Uterus (tissue), 3 donors: ENCODE measurements at regions not wholly inside any gene's neighbourhood (a gene's known extent, or its start where the extent isn't known, plus 50 kb on each side); places are given as distances from the start of the nearest gene placed in this dataset.
A peak's percentile ranks its signal among the peaks of the same experiment; 100 is the strongest.

Experiments
- DNase-seq, 2 donors: peaks; one replicate each; pipeline ENCODE4 v3.0.0-alpha.2; 2019 to 2020
- H3K27ac ChIP-seq, 2 donors: fragments of 200-600 bp; sonication (generic); 1 replicate in 1 of 2; 2 replicates in 1 of 2; pipeline ENCODE4 v1.5.1; 2016 to 2018
- H3K27me3 ChIP-seq, 2 donors: fragments of 200-600 bp; sonication (generic); one replicate each; pipeline ENCODE4 v1.5.1; 2018 to 2019; ENCODE audit warnings: control low read depth in 1 of 2
- H3K36me3 ChIP-seq, 2 donors: fragments of 200-600 bp; sonication (generic); one replicate each; pipeline ENCODE4 v1.5.1; 2019; ENCODE audit warnings: control low read depth in 1 of 2
- H3K4me1 ChIP-seq, 2 donors: fragments of 200-600 bp; sonication (generic); one replicate each; pipeline ENCODE4 v1.5.1; 2018 to 2019; ENCODE audit warnings: control low read depth in 1 of 2
- H3K4me3 ChIP-seq, 2 donors: fragments of 200-600 bp; sonication (generic); 1 replicate in 1 of 2; 2 replicates in 1 of 2; pipeline ENCODE4 v1.5.1; 2018 to 2019; ENCODE audit warnings: mild to moderate bottlenecking in 1 of 2
- H3K9me3 ChIP-seq, 2 donors: fragments of 200-600 bp; sonication (generic); one replicate each; pipeline ENCODE4 v1.5.1; 2019; ENCODE audit warnings: control low read depth in 1 of 2
- CTCF ChIP-seq, 4 experiments: fragments of 200-600 bp in 2 of 4; fragments of 450-650 bp in 2 of 4; sonication (generic) in 2 of 4; IDR thresholded peaks; one replicate each; pipeline ENCODE4 v1.5.1; 2016 to 2019; ENCODE audit warnings: antibody characterized with exemption in 4 of 4, mild to moderate bottlenecking in 2 of 4, moderate library complexity in 1 of 4
- POLR2A ChIP-seq, 2 donors: fragments of 450-650 bp; IDR thresholded peaks; one replicate each; pipeline ENCODE4 v1.6.1; 2016; ENCODE audit warnings: antibody characterized with exemption in 2 of 2, mild to moderate bottlenecking in 1 of 2, moderate library complexity in 1 of 2
- intact Hi-C: fragments of 100-400 bp; cut with DNase I; formaldehyde crosslinking; loops from one replicate; pipeline ENCODE4 v1.15.1; 2023; ENCODE audit warnings: low total_unique reads
- donor health status: DM: yes; HTN: yes; CAD: no.

GRCh38 chr1:9429342-9429711 lies 109.9 kb upstream of the SLC25A33 start:
- TF ChIP-seq POLR2A (IDR thresholded peaks at IDR 0.05) = no peak
- TF ChIP-seq CTCF (IDR thresholded peaks at IDR 0.05) = no peak
- Histone ChIP-seq H3K27me3 (no peaks in the 10 kb centered on the region), H3K4me1 (peaks cover 0 to 6% of the 10 kb centered on the region in 2 donors), H3K27ac (peak overlapping the region; percentile 90 to 92), H3K4me3 (peak overlapping the region; percentile 49 to 52), H3K36me3 (no peaks in the 10 kb centered on the region), H3K9me3 (no peaks in the 10 kb centered on the region)
- DNase-seq = peak in 1 of 2 donors; percentile 47
- intact Hi-C loops = no loop called here

DNA sequence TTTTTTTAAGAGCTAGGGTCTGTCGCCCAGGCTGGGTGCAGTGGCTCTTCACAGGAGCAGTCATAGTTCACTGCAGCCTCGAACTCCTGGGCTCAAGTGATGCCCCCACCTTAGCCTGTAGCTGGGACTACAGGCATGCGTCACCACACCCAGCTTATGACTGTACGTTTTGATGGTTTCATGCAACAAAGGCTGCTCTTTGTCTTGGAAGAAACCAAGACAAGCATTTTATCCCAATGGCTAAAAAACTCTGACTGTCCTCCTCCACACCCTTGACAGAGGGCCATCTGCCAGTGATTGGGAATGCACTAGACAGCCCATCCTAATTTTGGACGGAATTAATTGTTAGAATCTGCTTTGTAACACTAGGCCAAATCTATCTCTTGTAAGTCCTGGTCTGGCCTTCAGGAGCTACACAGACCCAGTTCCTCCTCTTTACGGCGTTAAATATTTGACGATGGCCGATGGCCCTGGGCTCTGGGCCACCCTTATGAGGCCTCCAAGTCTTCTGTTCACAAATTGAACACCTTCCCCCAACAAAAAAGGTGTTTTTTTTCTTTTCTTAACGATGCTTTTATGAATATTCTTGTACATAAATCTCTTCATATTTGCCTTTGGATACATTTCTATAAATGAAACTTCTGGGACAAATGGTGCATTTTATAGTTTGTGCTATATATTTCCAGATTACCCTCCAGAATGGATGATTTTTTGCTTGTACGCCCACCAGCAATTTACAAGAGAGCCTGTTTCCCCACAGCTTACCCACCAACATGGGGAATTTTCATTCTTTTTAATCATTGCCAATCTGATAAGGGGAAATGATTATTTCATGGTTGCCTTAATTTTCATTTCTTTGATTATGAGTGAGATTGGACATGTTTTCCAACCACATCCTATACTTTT lies 104.8 kb upstream of the SLC25A33 start:
- H3K4me1 ChIP-seq = peaks cover 3 to 18% of the 10 kb centered on the region in 2 donors
- peak in 1 of 2 donors; percentile 52 for DNase-seq
- TF ChIP-seq POLR2A (IDR thresholded peaks at IDR 0.05) = no peak
- no peak for TF ChIP-seq CTCF (IDR thresholded peaks at IDR 0.05)
- H3K36me3 ChIP-seq = no peaks in the 10 kb centered on the region
- peak overlapping the region in 1 of 2 donors; percentile 61 for H3K27ac ChIP-seq
- intact Hi-C loops = no loop called here
- no peak overlapping the region for H3K4me3 ChIP-seq
- H3K27me3 ChIP-seq = no peaks in the 10 kb centered on the region
- no peaks in the 10 kb centered on the region for H3K9me3 ChIP-seq

DNA sequence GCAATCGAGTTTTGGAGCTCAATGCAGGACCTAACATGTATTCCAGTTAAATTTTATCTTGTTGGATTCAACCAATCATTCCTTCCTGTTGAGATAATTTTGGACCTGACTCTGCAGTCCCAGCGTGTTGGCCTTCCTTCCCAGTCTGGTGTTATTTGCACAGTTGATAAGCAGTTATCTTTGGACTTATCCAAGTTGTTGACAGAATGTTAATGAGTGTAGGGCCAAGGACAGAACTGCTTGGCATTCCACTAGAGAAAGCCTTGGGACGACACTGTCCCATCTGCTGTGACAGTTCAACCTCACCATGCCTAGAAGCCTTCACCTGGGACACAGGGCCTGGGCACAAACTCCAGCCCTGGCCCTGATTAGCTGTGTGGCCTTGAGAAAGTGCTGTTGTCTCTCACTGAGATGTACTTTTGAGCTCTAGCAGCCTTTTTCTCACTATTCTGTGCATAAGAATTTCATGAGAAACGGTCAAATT lies 104.1 kb upstream of the SLC25A33 start:
- Histone ChIP-seq H3K36me3 (no peaks in the 10 kb centered on the region), H3K4me3 (no peak overlapping the region), H3K27me3 (no peaks in the 10 kb centered on the region), H3K9me3 (no peaks in the 10 kb centered on the region), H3K4me1 (peaks cover 3 to 13% of the 10 kb centered on the region in 2 donors), H3K27ac (peak overlapping the region; percentile 43 to 61)
- no peak for DNase-seq
- TF ChIP-seq POLR2A (IDR thresholded peaks at IDR 0.05) (no peak), CTCF (IDR thresholded peaks at IDR 0.05) (no peak)
- intact Hi-C loops = no loop called here

- no peaks in the 10 kb centered on the region for H3K36me3 ChIP-seq
- peak overlapping the region; percentile 16 to 43 for H3K27ac ChIP-seq
- H3K4me3 ChIP-seq = no peak overlapping the region
- DNase-seq = no peak
- H3K4me1 ChIP-seq = peaks cover 3 to 13% of the 10 kb centered on the region in 2 donors
- TF ChIP-seq POLR2A (IDR thresholded peaks at IDR 0.05) (no peak), CTCF (IDR thresholded peaks at IDR 0.05) (no peak)
- no peaks in the 10 kb centered on the region for H3K9me3 ChIP-seq
- intact Hi-C loops = no loop called here
- H3K27me3 ChIP-seq = no peaks in the 10 kb centered on the region
These were observed 103.2 kb upstream of the SLC25A33 start for GRCh38 chr1:9435854-9436640.
